Heart left ventricle (tissue), 13 donors: ENCODE measurements at regions not wholly inside any gene's neighbourhood (a gene's known extent, or its start where the extent isn't known, plus 50 kb on each side); places are given as distances from the start of the nearest gene placed in this dataset.

ENCODE experiments used
- CTCF ChIP-seq, 12 donors: fragments of 200-600 bp; sonication (generic) in 4 of 12; IDR thresholded peaks; one replicate each; pipeline versions ENCODE4 v1.5.0 to v1.8.0; 2018 to 2022; ENCODE audit warnings: antibody characterized with exemption in 12 of 12, mild to moderate bottlenecking in 5 of 12
- POLR2A ChIP-seq, 2 donors: fragments of 450-650 bp; IDR thresholded peaks; one replicate each; pipeline ENCODE4 v1.6.1; 2017; ENCODE audit warnings: antibody characterized with exemption in 2 of 2, mild to moderate bottlenecking in 2 of 2, moderate library complexity in 2 of 2
- donor health status: ischemic (EF 13 %, LVEDD 7.1; RV severe dilation, severe dysfunction).
- donor health status: DM: no; HTN: yes; CAD: no.
- donor health status: DM: no; HTN: no; CAD: no.
- donor health status: ischemic (EF 25% LVEDD 6.9; RV normal size, moderate dysfunction).
- donor health status: ischemic (EF 25% LVEDD 5.7; RV mildly dilated, moderate dysfunction).
- donor health status: ischemic (EF 35%, LVEDD 5.7; RV mildly dilated, moderate dysfunction).
- donor health status: nonischemic (EF 11% LVEDD 7.7; RV severe dilation, severe dysfunction).
- donor health status: DM: yes; HTN: yes; CAD: no.
- donor health status: PGD.
- donor health status: ischemic (EF 29% LVEDD 5.4; RV normal size, mild dysfunction).
- donor health status: nonischemic (EF 23%, LVEDD 6.1; RV moderate dilation, normal function).

- no peak for TF ChIP-seq CTCF (IDR thresholded peaks at IDR 0.05)
- TF ChIP-seq POLR2A (IDR thresholded peaks at IDR 0.05) = no peak
These were observed 163.6 kb upstream of the PREP start for GRCh38 chr6:105566503-105566902.
